Loucy (cell line): ENCODE measurements at regions not wholly inside any gene's neighbourhood (a gene's known extent, or its start where the extent isn't known, plus 50 kb on each side); places are given as distances from the start of the nearest gene placed in this dataset.

Source experiments
- H2AFZ ChIP-seq: fragments of 200-600 bp; sonication (generic); 2 replicates; pipeline ENCODE4 v1.6.0; 2016; ENCODE audit warnings: antibody characterized with exemption, mild to moderate bottlenecking, low read length, moderate library complexity
- H3F3A ChIP-seq: fragments of 200-600 bp; 2 replicates; pipeline ENCODE4 v1.6.0; 2016; ENCODE audit warnings: antibody characterized with exemption, low read depth, mild to moderate bottlenecking
- H3K27me3 ChIP-seq: fragments of 200-600 bp; sonication (generic); 2 replicates; pipeline ENCODE4 v1.6.1; 2014; ENCODE audit warnings: low read length, mild to moderate bottlenecking; ENCODE audit not compliant: insufficient read depth, poor library complexity, severe bottlenecking
- H3K36me3 ChIP-seq: fragments of 200-600 bp; sonication (generic); 2 replicates; pipeline ENCODE4 v1.6.1; 2016; ENCODE audit warnings: low read length; ENCODE audit not compliant: insufficient read depth
- H3K4me1 ChIP-seq: fragments of 200-600 bp; sonication (generic); 2 replicates; pipeline ENCODE4 v1.5.1; 2014; ENCODE audit warnings: low read length, mild to moderate bottlenecking; ENCODE audit not compliant: insufficient read depth, poor library complexity, severe bottlenecking
- H3K4me2 ChIP-seq: fragments of 200-600 bp; sonication (generic); 2 replicates; pipeline ENCODE4 v1.6.0; 2014; ENCODE audit warnings: antibody characterized with exemption, low read length, low read depth, mild to moderate bottlenecking; ENCODE audit not compliant: poor library complexity, severe bottlenecking
- H3K4me3 ChIP-seq: fragments of 200-600 bp; sonication (generic); 2 replicates; pipeline ENCODE4 v1.5.1; 2014; ENCODE audit warnings: low read length, mild to moderate bottlenecking, mixed read lengths; ENCODE audit not compliant: poor library complexity, severe bottlenecking
- H3K79me2 ChIP-seq: fragments of 200-600 bp; sonication (generic); 2 replicates; pipeline ENCODE4 v1.6.1; 2014; ENCODE audit warnings: low read length; ENCODE audit not compliant: insufficient read depth
- H3K9ac ChIP-seq: fragments of 200-600 bp; sonication (generic); 2 replicates; pipeline ENCODE4 v1.6.0; 2014; ENCODE audit warnings: mild to moderate bottlenecking, low read depth, low read length, moderate library complexity; ENCODE audit not compliant: poor library complexity, severe bottlenecking
- H3K9me2 ChIP-seq: fragments of 200-600 bp; sonication (generic); replicated peaks from 2 replicates; pipeline ENCODE4 v1.6.1; 2016; ENCODE audit warnings: low read depth, low read length, mixed read lengths
- H3K9me3 ChIP-seq: fragments of 200-600 bp; sonication (generic); 2 replicates; pipeline ENCODE4 v1.6.1; 2014; ENCODE audit warnings: mild to moderate bottlenecking, antibody characterized with exemption, low read length, low read depth; ENCODE audit not compliant: insufficient read depth
- H4K20me1 ChIP-seq: fragments of 200-600 bp; sonication (generic); 2 replicates; pipeline ENCODE4 v1.6.0; 2014; ENCODE audit warnings: antibody characterized with exemption, low read length, mild to moderate bottlenecking; ENCODE audit not compliant: insufficient read depth, poor library complexity, severe bottlenecking
- CTCF ChIP-seq: fragments of 200-600 bp; sonication (generic); conservative IDR thresholded peaks from 2 replicates; pipeline ENCODE4 v1.5.1; 2014; ENCODE audit warnings: mild to moderate bottlenecking, antibody characterized with exemption, low read length
- EZH2phosphoT487 ChIP-seq: fragments of 200-600 bp; IDR thresholded peaks from 2 replicates; pipeline ENCODE4 v1.6.1; 2018; ENCODE audit warnings: antibody characterized with exemption, mild to moderate bottlenecking, moderate library complexity, borderline replicate concordance

GRCh38 chr3:181384970-181385369 lies 326.8 kb upstream of the SOX2 start:
- no peak overlapping the region for H3K4me2 ChIP-seq
- no peak for TF ChIP-seq EZH2phosphoT487
- no peak for TF ChIP-seq CTCF
- H3K36me3 ChIP-seq: no peaks in the 10 kb centered on the region
- no peak overlapping the region for H3K4me3 ChIP-seq
- H4K20me1 ChIP-seq: no peaks in the 10 kb centered on the region
- H3K9me2 ChIP-seq: no peaks in the 10 kb centered on the region
- no peaks in the 10 kb centered on the region for H3K27me3 ChIP-seq
- H3K9ac ChIP-seq: no peak overlapping the region
- H2AFZ ChIP-seq: no peak overlapping the region
- no peaks in the 10 kb centered on the region for H3F3A ChIP-seq
- H3K79me2 ChIP-seq: no peaks in the 10 kb centered on the region
- H3K9me3 ChIP-seq: no peaks in the 10 kb centered on the region
- no peaks in the 10 kb centered on the region for H3K4me1 ChIP-seq

DNA sequence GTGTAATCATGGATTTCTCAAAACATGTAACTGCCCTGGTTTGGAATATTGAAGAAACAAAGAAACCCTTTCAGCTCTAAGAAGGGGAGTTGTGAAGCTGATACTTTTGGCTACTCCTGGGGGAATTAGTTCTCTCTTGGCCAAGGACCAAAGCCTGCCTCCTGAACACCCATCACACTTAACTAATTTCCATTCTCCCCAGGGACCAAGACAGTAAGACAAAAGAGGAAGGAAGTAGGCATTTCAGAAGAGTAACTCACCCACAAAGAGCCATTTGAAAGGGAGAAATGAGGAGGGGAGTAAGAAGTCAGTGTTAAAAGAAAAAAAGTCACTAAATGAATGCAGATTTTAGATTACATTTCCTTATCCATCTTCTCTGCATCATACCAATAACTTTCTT lies 328.0 kb upstream of the SOX2 start:
- Histone ChIP-seq H3K9ac (no peak overlapping the region), H3K9me3 (no peaks in the 10 kb centered on the region), H3F3A (no peaks in the 10 kb centered on the region), H4K20me1 (no peaks in the 10 kb centered on the region), H3K4me2 (no peak overlapping the region), H3K4me3 (no peak overlapping the region), H3K4me1 (no peaks in the 10 kb centered on the region), H2AFZ (no peak overlapping the region), H3K79me2 (no peaks in the 10 kb centered on the region), H3K36me3 (no peaks in the 10 kb centered on the region), H3K27me3 (no peaks in the 10 kb centered on the region), H3K9me2 (no peaks in the 10 kb centered on the region)
- TF ChIP-seq EZH2phosphoT487: no peak
- no peak for TF ChIP-seq CTCF

DNA sequence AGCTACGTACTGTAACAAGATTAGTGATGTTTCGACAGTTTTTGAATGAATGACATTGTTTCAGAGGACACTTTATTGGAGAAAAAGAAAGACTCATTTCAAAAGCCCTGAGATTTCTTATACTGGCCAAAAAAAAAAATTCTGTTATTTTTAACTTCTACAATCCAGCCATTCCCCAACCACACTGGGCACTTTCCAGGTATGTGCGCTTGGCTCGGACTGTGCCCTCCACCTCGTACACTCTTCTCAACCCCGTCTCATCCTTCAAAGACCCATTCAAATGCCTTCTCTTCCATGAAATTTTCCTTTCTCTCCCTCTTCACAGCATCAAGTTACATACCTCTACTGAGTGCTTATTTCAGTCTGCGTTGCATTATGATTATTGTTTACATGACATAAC lies 328.5 kb upstream of the SOX2 start:
- no peak overlapping the region for H3K4me3 ChIP-seq
- no peak overlapping the region for H2AFZ ChIP-seq
- H3K9me2 ChIP-seq: no peaks in the 10 kb centered on the region
- H3K4me2 ChIP-seq: no peak overlapping the region
- H3K36me3 ChIP-seq: no peaks in the 10 kb centered on the region
- no peak overlapping the region for H3K9ac ChIP-seq
- no peaks in the 10 kb centered on the region for H4K20me1 ChIP-seq
- no peaks in the 10 kb centered on the region for H3F3A ChIP-seq
- no peaks in the 10 kb centered on the region for H3K27me3 ChIP-seq
- H3K9me3 ChIP-seq: no peaks in the 10 kb centered on the region
- no peak for TF ChIP-seq CTCF
- TF ChIP-seq EZH2phosphoT487: no peak
- no peaks in the 10 kb centered on the region for H3K79me2 ChIP-seq
- no peaks in the 10 kb centered on the region for H3K4me1 ChIP-seq
